WTC11 (cell line): ENCODE measurements at regions not wholly inside any gene's neighbourhood (a gene's known extent, or its start where the extent isn't known, plus 50 kb on each side); places are given as distances from the start of the nearest gene placed in this dataset.

Experiments used
- ATAC-seq: fragments of 200-7000 bp; cut with Tn5 transposase; 2 replicates; pipeline ENCODE4 v1.10.0; 2021; ENCODE audit warnings: mild to moderate bottlenecking, moderate library complexity
- CTCF ChIA-PET: fragments of 300-600 bp; sonication (Branson Sonifier 250); formaldehyde crosslinking; loops from one replicate; lab custom pipeline; 2021; ENCODE audit warnings: antibody characterized with exemption; lab: Charles Lee
- POLR2A ChIA-PET: fragments of 350-600 bp; sonication (Branson Sonifier 250); formaldehyde crosslinking; loops from one replicate; lab custom pipeline; 2021; ENCODE audit warnings: antibody characterized with exemption; lab: Charles Lee
- DNase-seq: peaks from one replicate; pipeline ENCODE4 v3.0.0; 2021; ENCODE audit warnings: low spot score
- H3K27ac Mint-ChIP-seq: 2 replicates; pipeline ENCODE4 v1.8.0; 2021; ENCODE audit warnings: mixed read lengths
- H3K27me3 Mint-ChIP-seq: 2 replicates; pipeline ENCODE4 v1.8.0; 2021; ENCODE audit warnings: low read depth, mild to moderate bottlenecking, moderate library complexity, mixed read lengths
- H3K36me3 Mint-ChIP-seq: 2 replicates; pipeline ENCODE4 v1.8.0; 2021; ENCODE audit warnings: mixed read lengths
- H3K4me1 Mint-ChIP-seq: 2 replicates; pipeline ENCODE4 v1.8.0; 2022; ENCODE audit warnings: mixed read lengths
- H3K4me3 Mint-ChIP-seq: 2 replicates; pipeline ENCODE4 v1.8.0; 2021; ENCODE audit warnings: mild to moderate bottlenecking, moderate library complexity, mixed read lengths
- H3K9me3 Mint-ChIP-seq: 2 replicates; pipeline ENCODE4 v1.8.0; 2021; ENCODE audit warnings: mixed read lengths
- CBFB ChIP-seq: sonication (generic); formaldehyde crosslinking; IDR thresholded peaks from 2 replicates; pipeline ENCODE4 v1.8.1; 2022; ENCODE audit warnings: mild to moderate bottlenecking, low read depth, missing genetic modification reagents
- CREM ChIP-seq: sonication (generic); formaldehyde crosslinking; IDR thresholded peaks from 2 replicates; pipeline ENCODE4 v1.8.1; 2022; ENCODE audit warnings: mild to moderate bottlenecking, missing genetic modification reagents, moderate library complexity
- ELF4 ChIP-seq: sonication (generic); formaldehyde crosslinking; IDR thresholded peaks from 2 replicates; pipeline ENCODE4 v1.8.1; 2022; ENCODE audit warnings: low read depth, mild to moderate bottlenecking, moderate library complexity, missing genetic modification reagents
- ESRRA ChIP-seq: sonication (generic); formaldehyde crosslinking; IDR thresholded peaks from 2 replicates; pipeline ENCODE4 v1.8.1; 2022; ENCODE audit warnings: mild to moderate bottlenecking, missing genetic modification reagents, borderline replicate concordance
- FOXJ3 ChIP-seq: sonication (generic); formaldehyde crosslinking; IDR thresholded peaks from 2 replicates; pipeline ENCODE4 v1.9.0; 2021; ENCODE audit warnings: missing genetic modification reagents, mild to moderate bottlenecking, borderline replicate concordance
- GTF2I ChIP-seq: fragments of 250-450 bp; sonication (Bioruptor Pico); conservative IDR thresholded peaks from 2 replicates; pipeline ENCODE4 v1.4.0; 2021; ENCODE audit warnings: mild to moderate bottlenecking
- MYBL2 ChIP-seq: sonication (generic); formaldehyde crosslinking; IDR thresholded peaks from 2 replicates; pipeline ENCODE4 v1.8.1; 2023; ENCODE audit warnings: mild to moderate bottlenecking, moderate library complexity, missing genetic modification reagents
- NFATC4 ChIP-seq: fragments of 250-450 bp; sonication (Bioruptor Pico); IDR thresholded peaks from 2 replicates; pipeline ENCODE4 v1.9.0; 2021; ENCODE audit warnings: mild to moderate bottlenecking
- NR2C2 ChIP-seq: sonication (generic); formaldehyde crosslinking; IDR thresholded peaks from 2 replicates; pipeline ENCODE4 v1.8.0; 2022; ENCODE audit warnings: mild to moderate bottlenecking, missing genetic modification reagents
- OVOL2 ChIP-seq: fragments of 250-450 bp; sonication (Bioruptor Pico); IDR thresholded peaks from 2 replicates; pipeline ENCODE4 v1.9.0; 2021; ENCODE audit warnings: mild to moderate bottlenecking, borderline replicate concordance
- PREB ChIP-seq: sonication (generic); formaldehyde crosslinking; IDR thresholded peaks from 2 replicates; pipeline ENCODE4 v1.8.1; 2022; ENCODE audit warnings: mild to moderate bottlenecking, missing genetic modification reagents, moderate library complexity, borderline replicate concordance
- SMAD3 ChIP-seq: sonication (generic); formaldehyde crosslinking; IDR thresholded peaks from 2 replicates; pipeline ENCODE4 v1.8.0; 2022; ENCODE audit warnings: missing genetic modification reagents, mild to moderate bottlenecking, borderline replicate concordance
- ZNF416 ChIP-seq: fragments of 250-450 bp; sonication (Bioruptor Pico); IDR thresholded peaks from 2 replicates; pipeline ENCODE4 v1.9.0; 2021; ENCODE audit warnings: mild to moderate bottlenecking, inconsistent platforms
- ZNF425 ChIP-seq: fragments of 250-450 bp; sonication (Bioruptor Pico); conservative IDR thresholded peaks from 2 replicates; pipeline ENCODE4 v1.9.0; 2021; ENCODE audit warnings: mild to moderate bottlenecking
- TF ChIP-seq, protein P1 (sequence below): sonication (generic); formaldehyde crosslinking; conservative IDR thresholded peaks from 2 replicates; pipeline ENCODE4 v1.8.1; 2022; ENCODE audit warnings: mild to moderate bottlenecking, missing genetic modification reagents
- TF ChIP-seq, protein P2 (sequence below): sonication (generic); formaldehyde crosslinking; IDR thresholded peaks from 2 replicates; pipeline ENCODE4 v1.8.0; 2023; ENCODE audit warnings: missing genetic modification reagents, mild to moderate bottlenecking, borderline replicate concordance
- TF ChIP-seq, protein P3 (sequence below): sonication (generic); formaldehyde crosslinking; IDR thresholded peaks from 2 replicates; pipeline ENCODE4 v1.8.1; 2023; ENCODE audit warnings: mild to moderate bottlenecking, missing genetic modification reagents, moderate library complexity
- TF ChIP-seq, protein P4 (sequence below): sonication (generic); formaldehyde crosslinking; IDR thresholded peaks from 2 replicates; pipeline ENCODE4 v1.8.1; 2023; ENCODE audit warnings: mild to moderate bottlenecking, missing genetic modification reagents, borderline replicate concordance
- TF ChIP-seq, protein P5 (sequence below): sonication (generic); formaldehyde crosslinking; IDR thresholded peaks from 2 replicates; pipeline ENCODE4 v1.8.1; 2023; ENCODE audit warnings: mild to moderate bottlenecking, missing genetic modification reagents, moderate library complexity
- TF ChIP-seq, protein P6 (sequence below): sonication (generic); formaldehyde crosslinking; IDR thresholded peaks from 2 replicates; pipeline ENCODE4 v1.8.0; 2022; ENCODE audit warnings: mild to moderate bottlenecking, missing genetic modification reagents

- Mint-ChIP-seq H3K36me3 (no peaks in the 10 kb centered on the region), H3K9me3 (no peaks in the 10 kb centered on the region), H3K4me1 (no peaks in the 10 kb centered on the region), H3K4me3 (no peak overlapping the region), H3K27me3 (no peaks in the 10 kb centered on the region), H3K27ac (no peak overlapping the region)
- ChIA-PET CTCF (no interaction called here), POLR2A (no interaction called here)
- DNase-seq (no peak), ATAC-seq (no peak)
- TF ChIP-seq, protein P1, sequence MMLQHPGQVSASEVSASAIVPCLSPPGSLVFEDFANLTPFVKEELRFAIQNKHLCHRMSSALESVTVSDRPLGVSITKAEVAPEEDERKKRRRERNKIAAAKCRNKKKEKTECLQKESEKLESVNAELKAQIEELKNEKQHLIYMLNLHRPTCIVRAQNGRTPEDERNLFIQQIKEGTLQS (CRISPR knock-in tag) = no peak
- TF ChIP-seq, protein P2, sequence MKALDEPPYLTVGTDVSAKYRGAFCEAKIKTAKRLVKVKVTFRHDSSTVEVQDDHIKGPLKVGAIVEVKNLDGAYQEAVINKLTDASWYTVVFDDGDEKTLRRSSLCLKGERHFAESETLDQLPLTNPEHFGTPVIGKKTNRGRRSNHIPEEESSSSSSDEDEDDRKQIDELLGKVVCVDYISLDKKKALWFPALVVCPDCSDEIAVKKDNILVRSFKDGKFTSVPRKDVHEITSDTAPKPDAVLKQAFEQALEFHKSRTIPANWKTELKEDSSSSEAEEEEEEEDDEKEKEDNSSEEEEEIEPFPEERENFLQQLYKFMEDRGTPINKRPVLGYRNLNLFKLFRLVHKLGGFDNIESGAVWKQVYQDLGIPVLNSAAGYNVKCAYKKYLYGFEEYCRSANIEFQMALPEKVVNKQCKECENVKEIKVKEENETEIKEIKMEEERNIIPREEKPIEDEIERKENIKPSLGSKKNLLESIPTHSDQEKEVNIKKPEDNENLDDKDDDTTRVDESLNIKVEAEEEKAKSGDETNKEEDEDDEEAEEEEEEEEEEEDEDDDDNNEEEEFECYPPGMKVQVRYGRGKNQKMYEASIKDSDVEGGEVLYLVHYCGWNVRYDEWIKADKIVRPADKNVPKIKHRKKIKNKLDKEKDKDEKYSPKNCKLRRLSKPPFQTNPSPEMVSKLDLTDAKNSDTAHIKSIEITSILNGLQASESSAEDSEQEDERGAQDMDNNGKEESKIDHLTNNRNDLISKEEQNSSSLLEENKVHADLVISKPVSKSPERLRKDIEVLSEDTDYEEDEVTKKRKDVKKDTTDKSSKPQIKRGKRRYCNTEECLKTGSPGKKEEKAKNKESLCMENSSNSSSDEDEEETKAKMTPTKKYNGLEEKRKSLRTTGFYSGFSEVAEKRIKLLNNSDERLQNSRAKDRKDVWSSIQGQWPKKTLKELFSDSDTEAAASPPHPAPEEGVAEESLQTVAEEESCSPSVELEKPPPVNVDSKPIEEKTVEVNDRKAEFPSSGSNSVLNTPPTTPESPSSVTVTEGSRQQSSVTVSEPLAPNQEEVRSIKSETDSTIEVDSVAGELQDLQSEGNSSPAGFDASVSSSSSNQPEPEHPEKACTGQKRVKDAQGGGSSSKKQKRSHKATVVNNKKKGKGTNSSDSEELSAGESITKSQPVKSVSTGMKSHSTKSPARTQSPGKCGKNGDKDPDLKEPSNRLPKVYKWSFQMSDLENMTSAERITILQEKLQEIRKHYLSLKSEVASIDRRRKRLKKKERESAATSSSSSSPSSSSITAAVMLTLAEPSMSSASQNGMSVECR (CRISPR knock-in tag) = no peak
- TF ChIP-seq CREM (CRISPR knock-in tag) (no peak), GTF2I (CRISPR knock-in tag) (no peak), MYBL2 (CRISPR knock-in tag) (no peak), ESRRA (CRISPR knock-in tag) (no peak), NR2C2 (CRISPR knock-in tag) (no peak), CBFB (CRISPR knock-in tag) (no peak), ELF4 (CRISPR knock-in tag) (no peak), PREB (CRISPR knock-in tag) (no peak), FOXJ3 (CRISPR knock-in tag) (no peak), ZNF416 (CRISPR knock-in tag) (no peak), OVOL2 (CRISPR knock-in tag) (no peak), SMAD3 (CRISPR knock-in tag) (no peak), NFATC4 (CRISPR knock-in tag) (no peak), ZNF425 (CRISPR knock-in tag) (no peak)
- TF ChIP-seq, protein P3, sequence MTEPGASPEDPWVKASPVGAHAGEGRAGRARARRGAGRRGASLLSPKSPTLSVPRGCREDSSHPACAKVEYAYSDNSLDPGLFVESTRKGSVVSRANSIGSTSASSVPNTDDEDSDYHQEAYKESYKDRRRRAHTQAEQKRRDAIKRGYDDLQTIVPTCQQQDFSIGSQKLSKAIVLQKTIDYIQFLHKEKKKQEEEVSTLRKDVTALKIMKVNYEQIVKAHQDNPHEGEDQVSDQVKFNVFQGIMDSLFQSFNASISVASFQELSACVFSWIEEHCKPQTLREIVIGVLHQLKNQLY (CRISPR knock-in tag) = no peak
- TF ChIP-seq, protein P4, sequence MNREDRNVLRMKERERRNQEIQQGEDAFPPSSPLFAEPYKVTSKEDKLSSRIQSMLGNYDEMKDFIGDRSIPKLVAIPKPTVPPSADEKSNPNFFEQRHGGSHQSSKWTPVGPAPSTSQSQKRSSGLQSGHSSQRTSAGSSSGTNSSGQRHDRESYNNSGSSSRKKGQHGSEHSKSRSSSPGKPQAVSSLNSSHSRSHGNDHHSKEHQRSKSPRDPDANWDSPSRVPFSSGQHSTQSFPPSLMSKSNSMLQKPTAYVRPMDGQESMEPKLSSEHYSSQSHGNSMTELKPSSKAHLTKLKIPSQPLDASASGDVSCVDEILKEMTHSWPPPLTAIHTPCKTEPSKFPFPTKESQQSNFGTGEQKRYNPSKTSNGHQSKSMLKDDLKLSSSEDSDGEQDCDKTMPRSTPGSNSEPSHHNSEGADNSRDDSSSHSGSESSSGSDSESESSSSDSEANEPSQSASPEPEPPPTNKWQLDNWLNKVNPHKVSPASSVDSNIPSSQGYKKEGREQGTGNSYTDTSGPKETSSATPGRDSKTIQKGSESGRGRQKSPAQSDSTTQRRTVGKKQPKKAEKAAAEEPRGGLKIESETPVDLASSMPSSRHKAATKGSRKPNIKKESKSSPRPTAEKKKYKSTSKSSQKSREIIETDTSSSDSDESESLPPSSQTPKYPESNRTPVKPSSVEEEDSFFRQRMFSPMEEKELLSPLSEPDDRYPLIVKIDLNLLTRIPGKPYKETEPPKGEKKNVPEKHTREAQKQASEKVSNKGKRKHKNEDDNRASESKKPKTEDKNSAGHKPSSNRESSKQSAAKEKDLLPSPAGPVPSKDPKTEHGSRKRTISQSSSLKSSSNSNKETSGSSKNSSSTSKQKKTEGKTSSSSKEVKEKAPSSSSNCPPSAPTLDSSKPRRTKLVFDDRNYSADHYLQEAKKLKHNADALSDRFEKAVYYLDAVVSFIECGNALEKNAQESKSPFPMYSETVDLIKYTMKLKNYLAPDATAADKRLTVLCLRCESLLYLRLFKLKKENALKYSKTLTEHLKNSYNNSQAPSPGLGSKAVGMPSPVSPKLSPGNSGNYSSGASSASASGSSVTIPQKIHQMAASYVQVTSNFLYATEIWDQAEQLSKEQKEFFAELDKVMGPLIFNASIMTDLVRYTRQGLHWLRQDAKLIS (CRISPR knock-in tag) = no peak
- TF ChIP-seq, protein P5, sequence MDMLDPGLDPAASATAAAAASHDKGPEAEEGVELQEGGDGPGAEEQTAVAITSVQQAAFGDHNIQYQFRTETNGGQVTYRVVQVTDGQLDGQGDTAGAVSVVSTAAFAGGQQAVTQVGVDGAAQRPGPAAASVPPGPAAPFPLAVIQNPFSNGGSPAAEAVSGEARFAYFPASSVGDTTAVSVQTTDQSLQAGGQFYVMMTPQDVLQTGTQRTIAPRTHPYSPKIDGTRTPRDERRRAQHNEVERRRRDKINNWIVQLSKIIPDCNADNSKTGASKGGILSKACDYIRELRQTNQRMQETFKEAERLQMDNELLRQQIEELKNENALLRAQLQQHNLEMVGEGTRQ = no peak
- TF ChIP-seq, protein P6, sequence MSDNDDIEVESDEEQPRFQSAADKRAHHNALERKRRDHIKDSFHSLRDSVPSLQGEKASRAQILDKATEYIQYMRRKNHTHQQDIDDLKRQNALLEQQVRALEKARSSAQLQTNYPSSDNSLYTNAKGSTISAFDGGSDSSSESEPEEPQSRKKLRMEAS = no peak
These were observed 197.0 kb downstream of the ASB9 start for GRCh38 chrX:15072880-15073279.
